ENCODE measurements at regions not wholly inside any gene's neighbourhood (a gene's known extent, or its start where the extent isn't known, plus 50 kb on each side); places are given as distances from the start of the nearest gene placed in this dataset.

DNA sequence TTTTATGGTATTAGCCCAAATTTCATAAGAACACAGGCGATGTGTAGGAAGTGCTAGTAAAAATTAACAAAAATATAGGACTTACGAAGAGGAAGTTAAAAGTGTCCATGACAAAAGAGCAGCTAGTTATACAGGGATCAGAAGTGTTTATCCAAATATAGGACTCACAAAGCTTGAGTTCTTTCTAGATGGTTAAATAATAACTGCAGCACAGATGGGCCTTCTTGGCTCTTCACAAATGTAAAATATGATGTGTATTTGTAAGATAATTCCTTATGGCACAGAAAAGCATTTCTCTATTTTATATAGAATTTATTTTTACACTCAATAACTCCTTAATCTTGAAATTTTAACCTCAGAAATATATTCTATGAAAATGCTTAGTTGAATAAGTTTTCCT, 100.9 kb upstream of the SPHKAP start:
- DNase-seq (ENCODE audit: low read depth, low spot score): no peak
- no peak for TF ChIP-seq CTCF (IDR thresholded peaks at IDR 0.05; ENCODE audit: low read depth, low read length)
- no peak overlapping the region for H3K4me3 ChIP-seq (ENCODE audit: low read depth, low read length)
- in situ Hi-C loops (cut with HindIII; ENCODE audit: low sequenced_read_pairs): no loop called here

DNA sequence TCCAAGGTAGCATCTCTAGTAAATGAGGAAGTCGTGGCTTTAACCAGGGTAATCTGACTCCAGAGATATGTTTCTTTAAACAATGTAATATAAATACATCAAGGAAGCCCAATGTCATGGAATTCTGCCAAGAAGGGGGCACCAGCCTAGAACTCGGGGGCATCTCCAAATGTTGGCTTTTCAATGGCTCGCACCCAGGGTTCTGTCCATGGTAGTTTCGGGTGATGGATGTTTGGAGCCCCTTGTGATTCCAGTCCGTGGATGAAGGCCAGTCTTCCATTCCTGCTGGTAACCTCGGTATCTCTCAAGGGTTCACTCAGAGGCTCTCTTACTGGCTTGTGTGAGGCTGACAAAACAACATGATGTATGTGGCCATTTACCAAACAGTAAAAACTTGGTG, 91.7 kb upstream of the SPHKAP start:
- no peak for DNase-seq (ENCODE audit: low read depth, low spot score)
- TF ChIP-seq CTCF (IDR thresholded peaks at IDR 0.05; ENCODE audit: low read depth, low read length): no peak
- H3K4me3 ChIP-seq (ENCODE audit: low read depth, low read length): no peak overlapping the region
- in situ Hi-C loops (cut with HindIII; ENCODE audit: low sequenced_read_pairs): no loop called here

- in situ Hi-C loops (cut with HindIII; ENCODE audit: low sequenced_read_pairs): no loop called here
- H3K4me3 ChIP-seq (ENCODE audit: low read depth, low read length): no peak overlapping the region
- no peak for TF ChIP-seq CTCF (IDR thresholded peaks at IDR 0.05; ENCODE audit: low read depth, low read length)
- DNase-seq (ENCODE audit: low read depth, low spot score): no peak
Observed at GRCh38 chr2:228269351-228269750, 87.9 kb upstream of the SPHKAP start.

GRCh38 chr2:228268756-228269155, 87.3 kb upstream of the SPHKAP start:
- no peak for DNase-seq (ENCODE audit: low read depth, low spot score)
- H3K4me3 ChIP-seq (ENCODE audit: low read depth, low read length): no peak overlapping the region
- in situ Hi-C loops (cut with HindIII; ENCODE audit: low sequenced_read_pairs): no loop called here
- no peak for TF ChIP-seq CTCF (IDR thresholded peaks at IDR 0.05; ENCODE audit: low read depth, low read length)

GRCh38 chr2:228268301-228268700, 86.8 kb upstream of the SPHKAP start:
- no peak overlapping the region for H3K4me3 ChIP-seq (ENCODE audit: low read depth, low read length)
- no peak for TF ChIP-seq CTCF (IDR thresholded peaks at IDR 0.05; ENCODE audit: low read depth, low read length)
- DNase-seq (ENCODE audit: low read depth, low spot score): no peak
- in situ Hi-C loops (cut with HindIII; ENCODE audit: low sequenced_read_pairs): no loop called here

DNA sequence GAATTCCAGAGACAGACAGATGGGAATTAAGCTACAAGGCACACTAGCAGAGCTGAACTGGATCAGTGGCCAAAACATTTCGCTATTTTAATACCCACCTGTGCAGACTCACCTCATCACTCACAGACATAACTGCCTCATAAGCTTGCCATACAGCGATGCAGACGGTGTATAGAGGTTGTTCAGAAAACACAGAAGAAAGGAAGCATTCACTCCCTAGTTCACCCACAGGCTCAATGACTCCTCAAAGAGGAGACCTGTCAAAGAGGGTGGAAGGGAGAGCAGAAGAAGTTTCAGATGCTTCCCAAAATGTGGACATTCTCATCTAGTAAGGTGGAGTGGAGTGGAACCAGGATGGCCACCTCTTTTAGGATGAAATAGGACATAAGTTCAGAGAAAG, 81.7 kb upstream of the SPHKAP start:
- DNase-seq (ENCODE audit: low read depth, low spot score): no peak
- TF ChIP-seq CTCF (IDR thresholded peaks at IDR 0.05; ENCODE audit: low read depth, low read length): no peak
- in situ Hi-C loops (cut with HindIII; ENCODE audit: low sequenced_read_pairs): no loop called here
- H3K4me3 ChIP-seq (ENCODE audit: low read depth, low read length): no peak overlapping the region

DNA sequence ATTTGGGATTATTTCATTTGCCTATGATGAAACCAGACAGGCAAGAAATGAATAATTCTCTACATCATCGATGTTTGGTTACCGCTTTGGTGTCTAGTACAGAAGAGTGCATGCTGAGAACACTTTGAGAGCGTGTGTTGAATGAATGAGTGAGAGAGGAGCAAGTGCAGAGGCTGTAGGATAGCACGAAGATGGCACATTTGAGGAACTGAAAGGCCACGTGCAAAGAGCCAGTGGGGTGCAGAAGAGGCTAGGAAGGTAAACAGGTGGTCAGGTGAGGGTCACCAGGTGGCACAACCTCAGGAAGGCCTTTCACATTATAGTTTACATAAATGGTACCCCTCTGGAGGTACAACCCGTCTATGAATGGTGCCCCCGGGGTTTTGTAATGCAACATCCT, 80.1 kb upstream of the SPHKAP start:
- no peak for DNase-seq (ENCODE audit: low read depth, low spot score)
- in situ Hi-C loops (cut with HindIII; ENCODE audit: low sequenced_read_pairs): no loop called here
- TF ChIP-seq CTCF (IDR thresholded peaks at IDR 0.05; ENCODE audit: low read depth, low read length): no peak
- no peak overlapping the region for H3K4me3 ChIP-seq (ENCODE audit: low read depth, low read length)
